ENCODE measurements at regions not wholly inside any gene's neighbourhood (a gene's known extent, or its start where the extent isn't known, plus 50 kb on each side); places are given as distances from the start of the nearest gene placed in this dataset.
"Not testable (repeated sequence)": the region's sequence is repeated elsewhere in the genome, so short reads cannot be mapped to it uniquely, and the experiment has no call there.

DNA sequence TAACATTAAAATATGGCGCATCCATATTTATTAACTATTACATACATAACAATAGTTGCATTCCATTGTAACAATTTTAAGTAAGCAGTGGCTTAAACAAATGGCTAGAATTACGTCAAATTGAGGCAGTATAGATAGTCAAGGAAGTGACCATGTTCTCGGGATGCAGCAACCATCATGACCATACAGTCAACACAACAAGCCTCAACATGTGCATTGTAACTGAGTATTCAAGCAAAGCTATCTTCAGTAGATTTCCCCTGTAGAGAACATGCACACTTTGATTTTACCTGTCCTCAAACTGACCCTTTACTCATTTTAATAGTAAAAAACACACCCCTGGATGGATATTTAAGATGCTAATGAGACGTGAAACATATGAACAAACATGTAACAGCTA is 356.4 kb downstream of the HINT1 start:
- no peak for DNase-seq

DNA sequence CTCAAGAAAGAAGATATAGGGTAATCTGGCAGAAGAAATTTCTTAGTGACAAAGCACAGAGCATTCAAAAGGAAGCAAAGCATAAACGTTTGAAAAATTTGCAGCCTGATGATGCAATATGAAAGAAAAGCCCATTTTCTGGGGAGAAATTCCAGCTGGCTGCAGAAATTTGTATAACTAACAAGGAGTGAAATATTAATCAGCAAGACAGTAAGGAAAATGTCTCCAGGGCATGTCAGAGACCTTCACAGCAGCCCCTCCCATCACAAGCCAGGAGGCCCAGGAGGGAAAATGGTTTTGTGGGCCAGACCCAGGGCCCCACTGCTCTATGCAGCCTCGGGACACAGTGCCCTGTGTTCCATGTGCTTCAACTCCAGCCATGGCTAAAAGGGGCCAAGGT is 359.4 kb downstream of the HINT1 start:
- no peak for DNase-seq

DNA sequence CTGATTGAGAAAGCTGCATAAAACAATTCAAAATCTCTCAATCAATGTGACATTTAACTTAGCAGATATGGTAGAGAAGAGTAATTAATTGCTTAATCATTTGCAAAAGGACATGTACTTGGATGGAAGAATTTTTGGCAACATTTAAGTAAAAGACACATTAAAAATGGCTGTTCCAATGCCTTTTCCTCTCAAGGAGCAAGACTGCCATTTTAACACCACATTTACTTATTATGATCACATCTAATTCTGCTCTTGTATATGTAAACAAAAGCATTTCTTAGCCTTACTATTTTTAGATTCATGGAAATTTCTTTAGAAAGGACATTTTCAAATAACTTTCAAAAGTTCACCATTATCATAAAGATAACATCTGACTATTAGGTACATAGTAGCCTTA is 360.0 kb downstream of the HINT1 start:
- DNase-seq: no peak

DNA sequence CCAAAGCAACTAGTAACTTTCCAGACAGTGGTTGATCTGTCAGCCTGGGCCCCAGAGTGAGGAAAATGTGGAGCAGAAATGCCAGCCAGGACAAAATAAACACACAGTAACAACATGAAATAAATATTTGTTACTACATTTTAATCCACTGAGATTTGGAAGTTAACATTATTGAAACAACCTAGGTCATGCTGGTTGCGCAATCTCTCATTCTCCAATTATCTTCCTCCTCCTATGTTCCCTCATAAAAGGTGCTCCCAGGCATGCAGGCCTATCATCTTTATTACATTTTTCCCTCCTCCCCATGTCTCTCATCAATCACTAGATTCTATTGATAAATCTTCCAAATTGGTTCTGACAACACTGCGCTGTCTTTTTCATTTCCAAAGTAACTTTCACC is 363.1 kb downstream of the HINT1 start:
- no peak for DNase-seq

DNA sequence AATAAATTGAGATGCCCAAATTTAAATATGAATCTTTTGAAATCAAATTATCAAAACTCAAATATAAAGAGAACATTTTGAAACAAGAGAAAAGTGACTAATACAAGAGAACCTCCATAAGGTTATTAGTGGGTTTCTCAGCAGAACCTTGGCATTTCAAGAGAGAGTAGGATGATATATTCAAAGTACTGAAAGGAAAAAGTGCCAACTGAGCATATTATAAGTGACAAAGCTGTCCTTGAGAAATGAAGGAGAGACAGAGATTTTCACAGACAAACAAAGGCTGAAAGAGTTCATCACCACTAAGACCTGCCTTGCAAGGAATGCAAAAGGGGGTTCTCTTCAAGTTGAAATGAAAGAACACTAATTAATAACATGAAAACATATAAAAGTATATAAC is 366.0 kb downstream of the HINT1 start:
- no peak for DNase-seq

DNA sequence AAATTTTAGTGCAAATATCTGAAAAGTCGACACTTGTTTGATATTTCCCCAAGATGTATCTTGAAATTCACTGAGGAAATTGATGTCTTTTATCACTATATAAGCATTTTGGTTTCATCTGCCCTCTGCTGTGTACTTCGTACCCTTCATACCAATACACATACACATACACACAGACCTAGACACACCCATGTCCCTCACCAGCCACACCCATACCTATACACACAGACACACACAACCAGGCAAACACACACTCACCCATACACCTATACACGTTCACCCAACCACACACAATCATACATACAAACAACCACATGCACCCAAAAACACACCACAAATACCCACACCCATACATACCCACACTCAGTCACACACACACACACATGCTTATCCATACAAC is 367.8 kb downstream of the HINT1 start:
- no peak for DNase-seq

DNA sequence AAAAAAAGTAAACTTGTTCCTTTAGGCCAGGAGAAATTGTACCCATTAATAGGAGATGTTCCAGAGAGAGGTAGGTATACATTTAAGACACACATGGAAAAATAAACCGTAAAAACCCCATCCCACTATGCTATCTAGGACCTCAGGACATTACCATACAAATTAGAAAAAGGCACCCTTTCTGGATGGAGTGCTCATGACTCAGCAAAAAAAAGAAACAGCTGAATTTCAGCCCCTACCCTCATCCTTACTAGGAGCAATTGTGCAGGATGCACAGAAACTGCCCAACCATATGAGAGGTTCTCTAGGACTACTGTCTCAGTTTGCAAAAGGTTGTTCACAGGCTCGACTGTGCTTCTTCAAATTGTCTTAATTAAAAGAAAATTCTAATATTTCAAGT is 368.2 kb downstream of the HINT1 start:
- DNase-seq: no peak

DNA sequence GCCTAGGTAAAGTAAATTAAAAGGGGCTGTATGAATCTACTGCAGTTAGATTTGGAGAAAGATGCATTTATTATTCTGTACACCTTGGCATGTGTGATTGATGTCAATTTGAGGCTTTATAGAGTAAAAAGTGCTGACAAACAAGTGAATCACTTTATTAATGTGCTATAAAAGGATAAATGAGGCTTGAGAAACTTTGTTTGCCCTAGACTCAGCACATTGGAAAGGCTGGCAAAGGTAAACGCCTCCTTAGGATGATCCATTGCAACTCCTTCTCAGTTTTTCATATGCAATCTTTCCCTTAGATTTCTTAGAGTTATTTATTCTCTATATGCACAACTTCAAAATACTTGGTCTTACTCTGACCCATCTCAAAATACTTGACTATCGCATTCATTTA is 369.0 kb downstream of the HINT1 start:
- DNase-seq: no peak

DNA sequence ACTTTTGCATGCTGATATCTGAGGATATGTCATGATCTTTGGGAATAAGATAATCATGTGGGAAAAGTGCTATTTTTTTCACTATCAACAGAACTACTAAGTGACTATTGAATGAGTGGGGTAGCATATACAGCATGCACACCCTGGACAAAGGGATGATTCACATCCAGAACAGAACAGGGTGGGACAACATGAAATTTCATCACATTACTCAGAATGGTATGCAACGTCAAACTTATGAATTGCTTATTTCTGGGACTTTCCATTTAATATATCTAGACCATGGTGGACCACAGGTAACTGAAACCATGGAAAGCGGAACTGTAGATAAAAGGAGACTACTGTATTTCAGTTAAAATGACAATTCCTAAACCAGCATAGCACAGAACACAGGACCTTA is 370.0 kb downstream of the HINT1 start:
- no peak for DNase-seq

DNA sequence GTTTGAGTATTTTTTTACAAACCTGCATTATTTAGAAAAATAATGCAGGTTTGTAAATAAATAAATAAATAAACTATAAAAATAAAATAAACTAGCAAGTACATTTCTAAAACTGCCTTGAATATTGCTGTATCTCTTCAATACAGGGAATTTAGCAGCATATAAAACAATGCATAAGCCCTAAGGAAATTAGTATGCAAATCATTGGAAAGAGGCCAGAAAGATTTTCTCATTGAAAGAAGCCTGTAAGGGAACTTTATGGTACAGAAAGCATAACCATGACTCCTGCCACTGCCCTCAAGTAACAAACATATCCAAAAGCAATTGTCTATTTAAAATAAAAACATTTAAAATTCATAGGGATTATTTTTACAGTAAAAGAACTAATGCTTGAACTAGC is 387.3 kb downstream of the HINT1 start:
- no peak for DNase-seq

DNA sequence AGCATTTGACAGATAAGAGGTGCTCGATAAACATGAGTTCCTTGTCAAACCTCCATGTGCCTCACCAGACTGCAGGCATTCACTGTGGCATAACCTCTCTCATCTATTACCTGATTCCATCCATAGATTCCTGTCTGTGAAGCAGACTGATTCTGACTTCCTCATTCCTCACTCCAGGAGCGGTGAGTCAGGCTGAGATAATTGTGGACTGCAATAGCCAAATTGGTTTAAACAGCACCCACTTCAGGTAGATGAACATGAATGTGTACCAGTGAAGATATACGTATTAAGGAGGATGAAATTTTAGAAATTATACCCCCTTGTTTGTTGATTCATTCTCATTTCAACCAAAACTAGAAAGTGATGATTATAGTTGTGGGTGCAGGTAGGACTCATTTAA is 391.2 kb downstream of the HINT1 start:
- no peak for DNase-seq

DNA sequence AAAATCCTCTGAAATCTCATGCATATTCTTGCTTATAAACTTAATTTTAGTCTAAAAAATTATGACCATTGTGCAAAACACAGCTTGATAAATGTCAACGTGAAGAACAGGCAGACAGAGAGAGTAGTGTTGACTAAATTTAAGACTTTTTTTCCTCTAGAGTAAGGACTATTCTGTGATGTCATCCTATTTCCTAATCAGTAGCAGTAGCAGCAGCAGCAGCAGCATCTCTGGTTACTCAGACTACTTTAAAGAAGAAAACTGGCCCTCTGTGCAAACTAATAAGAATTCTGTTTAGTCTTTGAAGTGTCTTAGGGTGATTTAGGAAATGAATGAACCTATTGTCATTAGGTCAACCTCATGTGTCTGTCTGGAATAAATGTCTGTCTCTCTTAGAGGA is 403.0 kb downstream of the HINT1 start:
- no peak for DNase-seq

DNA sequence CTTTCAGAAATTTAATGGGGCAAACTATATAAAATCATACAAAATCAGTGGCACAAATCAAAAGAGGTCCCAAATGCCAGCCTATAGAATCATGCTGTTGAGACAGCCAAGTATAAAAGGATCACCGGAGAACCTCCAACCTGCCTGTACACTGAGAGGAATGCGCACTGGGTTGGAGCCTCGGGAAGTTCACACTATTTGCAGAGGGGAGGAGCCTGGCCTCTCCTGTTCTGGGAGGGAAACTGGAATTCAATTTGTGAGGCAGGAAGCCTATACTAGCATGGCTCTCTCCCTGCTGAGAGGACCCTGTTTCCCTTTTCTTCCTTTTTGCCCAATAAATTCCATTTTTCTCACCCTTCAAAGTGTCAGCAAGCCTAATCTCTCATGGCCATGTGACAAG is 406.0 kb downstream of the HINT1 start:
- no peak for DNase-seq

DNA sequence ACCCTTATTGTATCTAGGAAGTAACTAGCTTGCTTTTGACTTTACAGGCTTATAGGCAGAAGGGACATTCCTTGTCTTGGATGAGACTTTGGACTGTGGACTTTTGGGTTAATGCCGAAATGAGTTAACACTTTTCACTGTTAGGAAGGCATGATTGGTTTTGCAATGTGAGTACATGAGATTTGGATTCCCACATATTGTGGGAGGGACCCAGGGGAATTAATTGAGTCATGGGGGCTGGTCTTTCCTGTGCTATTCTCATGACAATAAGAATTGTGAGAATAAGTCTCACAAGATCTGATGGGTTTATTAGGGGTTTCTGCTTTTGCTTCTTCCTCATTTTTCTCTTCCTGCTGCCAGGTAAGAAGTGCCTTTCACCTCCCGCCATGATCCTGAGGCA is 417.5 kb downstream of the HINT1 start:
- DNase-seq: no peak

DNA sequence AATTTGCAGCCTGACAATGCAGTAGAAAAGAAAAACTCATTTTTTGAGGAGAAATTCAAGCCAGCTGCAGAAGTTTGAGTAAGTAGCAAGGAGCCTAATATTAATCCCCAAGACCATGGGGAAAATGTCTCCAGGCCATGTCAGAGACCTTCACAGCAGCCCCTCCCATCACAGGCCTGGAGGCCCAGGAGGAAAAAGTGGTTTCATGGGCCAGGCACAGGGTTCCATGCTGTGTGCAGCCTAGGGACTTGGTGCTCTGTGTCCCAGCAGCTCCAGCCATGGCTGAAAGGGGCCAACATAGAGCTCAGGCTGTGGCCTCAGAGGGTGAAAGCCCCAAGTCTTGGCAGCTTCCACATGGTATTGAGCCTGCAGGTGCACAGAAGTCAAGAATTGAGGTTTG is 418.4 kb downstream of the HINT1 start:
- not testable (repeated sequence) for DNase-seq

DNA sequence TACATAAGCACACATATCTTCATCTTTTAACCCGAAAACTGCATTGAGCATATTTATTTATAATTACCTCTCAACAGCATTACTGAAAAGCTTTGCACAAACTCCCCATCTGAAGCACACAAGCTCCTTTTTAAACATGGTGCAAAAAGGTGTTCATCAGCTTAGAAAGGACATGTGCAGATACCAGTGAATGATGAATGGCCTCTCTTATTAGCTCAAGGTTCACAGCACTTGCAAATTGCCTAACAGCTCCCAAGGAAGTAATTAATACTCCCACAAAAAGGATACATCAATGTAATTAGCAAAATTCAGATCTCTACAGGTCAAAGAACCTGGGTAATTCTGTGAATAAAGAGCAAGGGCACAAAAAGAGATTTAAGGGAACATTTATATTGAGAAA is 422.0 kb downstream of the HINT1 start:
- DNase-seq: no peak

DNA sequence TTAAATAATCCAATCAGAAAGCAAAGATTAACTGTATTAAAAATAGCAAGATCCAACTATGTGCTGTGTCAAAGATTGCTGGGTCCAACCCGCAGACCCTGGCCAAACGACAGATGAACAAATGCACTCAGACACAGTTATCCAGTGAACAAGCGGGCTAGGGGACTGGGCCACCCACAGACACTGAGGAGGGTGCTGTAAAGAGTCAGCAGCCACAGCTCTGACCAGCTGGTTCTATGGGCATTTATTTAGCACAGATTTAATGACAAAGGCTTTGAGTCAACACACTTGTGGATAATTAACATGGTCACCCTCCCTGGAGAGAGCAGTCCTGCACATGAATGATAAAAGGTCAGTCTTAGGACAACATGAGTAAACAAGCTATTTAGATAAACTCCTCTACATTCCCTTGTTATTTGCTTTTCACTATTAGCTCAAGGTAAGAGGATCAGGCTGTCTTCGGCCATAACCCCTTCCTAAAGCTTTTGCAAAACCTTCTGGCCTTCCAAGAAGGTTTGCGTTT is 424.9 kb downstream of the HINT1 start:
- no peak for DNase-seq

DNA sequence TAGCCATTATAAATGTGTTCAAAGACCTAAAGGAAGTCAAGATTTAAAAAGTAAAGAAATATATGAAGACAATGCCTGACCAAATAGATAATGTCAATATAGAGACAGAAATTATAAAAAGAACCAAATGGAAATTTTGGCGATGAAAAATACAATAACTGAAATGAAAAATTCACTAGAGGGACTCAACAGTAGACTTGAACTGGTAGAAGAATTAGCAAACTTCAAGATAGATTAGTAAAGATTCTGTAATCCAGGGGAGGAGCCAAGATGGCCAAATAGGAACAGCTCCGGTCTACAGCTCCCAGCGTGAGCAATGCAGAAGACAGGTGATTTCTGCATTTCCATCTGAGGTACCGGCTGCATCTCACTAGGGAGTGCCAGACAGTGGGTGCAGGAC is 433.2 kb downstream of the HINT1 start:
- DNase-seq: no peak

DNA sequence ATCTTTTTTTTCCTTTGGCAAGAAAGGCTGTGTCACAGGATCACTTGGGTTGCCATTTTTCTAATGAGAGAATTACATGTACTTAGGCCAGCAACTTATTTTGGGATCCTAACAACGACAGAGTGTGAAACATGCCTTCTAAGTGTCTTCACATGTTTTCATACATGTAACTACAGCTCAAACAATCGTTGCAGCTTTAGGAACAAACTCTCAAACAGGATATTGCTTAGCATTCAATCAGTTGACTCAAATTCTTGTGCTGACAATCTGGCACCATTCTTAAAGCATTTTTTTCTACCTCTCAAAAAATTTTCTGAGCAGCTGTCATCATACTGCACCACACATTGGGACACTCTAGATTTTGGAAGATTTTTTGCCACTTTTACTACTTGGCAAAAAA is 435.5 kb downstream of the HINT1 start:
- no peak for DNase-seq

DNA sequence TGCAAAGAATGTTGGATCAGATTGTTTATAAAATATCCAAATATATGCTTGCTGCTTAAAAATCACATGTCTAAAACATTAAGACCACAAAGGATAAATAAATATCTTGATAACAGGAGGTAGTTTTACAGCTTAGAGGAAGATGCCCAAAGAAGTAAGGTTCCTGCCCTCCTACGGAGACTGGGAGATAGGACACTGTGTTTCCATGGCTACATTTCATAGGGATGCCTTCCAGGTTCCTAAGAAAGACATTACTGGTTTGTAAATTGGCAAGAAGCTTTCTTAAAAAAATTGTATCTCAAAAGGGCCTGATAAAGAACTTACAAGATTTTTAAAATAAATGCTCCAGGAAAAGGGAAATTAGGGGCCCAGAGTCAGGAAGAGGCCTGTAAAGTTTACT is 437.2 kb downstream of the HINT1 start:
- no peak for DNase-seq

DNA sequence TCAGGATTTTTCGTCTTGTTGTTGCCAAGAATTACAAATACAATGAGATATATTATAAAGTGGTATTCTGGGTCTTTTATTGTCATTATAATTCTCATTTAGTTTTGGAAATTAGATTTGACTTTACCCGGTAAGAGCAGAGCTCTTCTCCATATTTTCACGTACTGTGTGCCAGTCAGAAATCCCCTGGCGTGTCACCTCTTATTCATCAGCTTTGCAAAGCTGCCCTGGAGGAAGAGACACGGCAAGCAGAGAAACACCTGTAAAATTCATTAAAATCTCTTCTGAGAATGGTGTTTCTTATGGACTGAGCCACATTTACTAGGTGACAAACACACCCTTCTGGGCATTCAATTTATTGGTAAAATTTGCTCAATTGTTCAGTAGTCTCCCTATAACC is 440.4 kb downstream of the HINT1 start:
- no peak for DNase-seq

DNA sequence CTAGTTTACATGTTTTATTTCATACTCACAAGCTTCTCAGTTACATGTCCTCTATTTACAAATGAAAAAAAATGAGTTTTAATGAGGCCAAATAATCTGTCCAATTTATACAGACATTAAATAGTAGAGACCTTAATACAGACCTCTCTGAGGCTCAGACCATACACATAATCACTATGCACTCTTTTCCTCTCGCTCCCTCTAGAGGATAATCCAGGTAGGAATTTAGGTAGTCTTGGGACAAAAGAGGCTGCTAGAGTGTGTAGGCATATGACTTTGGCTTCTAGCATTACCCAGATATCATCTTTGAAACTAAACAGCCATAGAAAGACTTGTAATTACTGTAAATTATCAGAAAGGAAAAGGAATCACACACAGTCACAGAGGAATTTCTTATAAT is 444.7 kb downstream of the HINT1 start:
- DNase-seq: no peak

DNA sequence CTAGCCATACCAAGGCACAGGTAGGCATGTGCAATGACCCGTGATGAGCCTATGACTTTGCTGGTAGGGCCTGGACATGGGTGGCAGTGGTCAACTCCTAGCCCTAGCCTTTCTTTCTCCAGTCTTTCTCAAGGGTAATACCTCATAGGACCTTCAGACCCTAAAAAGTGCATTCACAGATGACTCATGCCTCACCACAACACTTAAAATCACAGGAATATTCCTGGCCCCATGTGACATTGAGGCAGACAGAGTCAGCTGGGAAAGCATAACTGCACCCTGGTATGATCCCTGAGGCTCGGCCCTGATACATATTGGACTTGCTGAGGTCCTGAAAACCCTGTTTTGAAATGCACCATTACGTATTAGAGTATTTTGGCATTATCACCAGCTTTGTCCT is 449.5 kb downstream of the HINT1 start:
- no peak for DNase-seq

DNA sequence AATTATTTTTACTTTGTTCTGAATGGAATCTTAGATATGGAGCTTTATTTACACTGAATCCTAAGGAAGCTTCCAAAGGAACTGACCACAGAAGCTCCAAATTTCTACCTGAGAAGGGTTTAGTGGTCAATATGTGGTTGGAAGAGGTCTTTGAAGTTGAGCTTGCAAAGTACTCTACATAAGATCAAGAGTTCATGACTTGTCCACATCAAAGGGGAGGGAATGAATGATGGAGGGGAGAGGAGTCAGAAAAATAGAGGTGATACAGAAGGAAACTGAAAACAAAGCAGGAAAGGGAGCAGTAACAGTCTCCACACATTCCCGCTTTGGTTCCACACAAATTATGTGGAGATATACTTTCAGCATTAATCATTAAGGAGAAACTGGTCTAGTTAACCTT is 450.9 kb downstream of the HINT1 start:
- DNase-seq: no peak

DNA sequence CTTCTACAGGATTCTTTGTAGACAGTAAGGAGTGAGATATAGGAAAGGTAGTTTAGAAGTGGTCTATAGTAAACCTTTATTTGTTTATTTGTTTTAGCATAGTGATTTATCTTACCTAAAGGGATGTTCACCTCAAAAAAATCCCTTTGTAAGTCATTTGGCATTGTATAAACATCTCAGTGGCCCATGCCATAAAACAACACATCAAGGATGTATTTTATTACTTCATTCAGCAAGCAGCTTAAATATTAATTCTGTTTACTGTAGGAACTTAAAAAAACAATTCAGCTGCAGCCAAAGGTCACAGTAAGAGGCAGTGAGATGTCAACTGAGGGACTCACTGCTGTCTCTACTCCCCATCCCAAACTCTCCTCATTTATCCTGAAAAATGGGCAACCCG is 452.7 kb downstream of the HINT1 start:
- no peak for DNase-seq

DNA sequence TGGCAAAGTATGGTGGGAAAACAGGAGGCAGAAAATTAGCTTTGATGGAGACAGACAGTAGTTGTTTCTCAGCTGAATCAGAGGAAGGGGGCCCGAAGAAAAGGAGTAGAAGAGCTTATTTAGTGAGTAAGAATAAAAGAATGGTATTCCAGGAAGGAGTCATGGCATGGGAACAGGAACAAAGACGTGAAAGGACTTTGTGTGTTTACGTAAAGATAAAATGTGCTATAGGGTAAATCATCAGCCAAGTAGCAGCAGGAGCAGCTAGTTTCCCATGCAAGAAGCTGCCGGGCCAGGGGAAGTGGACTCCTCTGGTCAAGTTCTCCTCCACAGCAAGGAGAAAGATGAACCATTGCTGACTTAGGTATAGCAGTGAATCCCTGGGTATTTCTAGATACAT is 454.5 kb downstream of the HINT1 start:
- DNase-seq: no peak

Measured in stimulated activated CD4-positive, alpha-beta T cell treated with anti-CD3 and anti-CD28 coated beads, Interleukin-15, amount 100 ng/mL, for 24 hours (primary cell).